H9 (cell line): ENCODE measurements at regions not wholly inside any gene's neighbourhood (a gene's known extent, or its start where the extent isn't known, plus 50 kb on each side); places are given as distances from the start of the nearest gene placed in this dataset.

ENCODE experiments used
- DNase-seq: peaks from one replicate; pipeline ENCODE4 v3.0.0-alpha.2; 2017
- H2AFZ ChIP-seq: one replicate; pipeline ENCODE4 v1.6.1; 2013; ENCODE audit warnings: mild to moderate bottlenecking, low read length, control low read depth, moderate library complexity
- H2AK5ac ChIP-seq: 2 replicates; pipeline ENCODE4 v1.6.1; 2013; ENCODE audit warnings: low read length, control low read depth, mixed read lengths; ENCODE audit not compliant: insufficient read length
- H2BK120ac ChIP-seq: one replicate; pipeline ENCODE4 v1.6.1; 2013; ENCODE audit warnings: low read depth, mild to moderate bottlenecking, low read length, control low read depth, inconsistent platforms; ENCODE audit not compliant: poor library complexity, severe bottlenecking
- H2BK12ac ChIP-seq: 2 replicates; pipeline ENCODE4 v1.6.1; 2013; ENCODE audit warnings: low read length, control low read depth, mixed read lengths, low read depth; ENCODE audit not compliant: insufficient read length
- H2BK15ac ChIP-seq: 2 replicates; pipeline ENCODE4 v1.6.1; 2013; ENCODE audit warnings: low read depth, low read length, control low read depth
- H2BK20ac ChIP-seq: one replicate; pipeline ENCODE4 v1.6.1; 2013; ENCODE audit warnings: low read depth, mild to moderate bottlenecking, low read length, control low read depth, inconsistent platforms; ENCODE audit not compliant: poor library complexity, severe bottlenecking
- H2BK5ac ChIP-seq: 2 replicates; pipeline ENCODE4 v1.6.1; 2013; ENCODE audit warnings: low read length, control low read depth, mixed read lengths; ENCODE audit not compliant: insufficient read length
- H3K14ac ChIP-seq: 2 replicates; pipeline ENCODE4 v1.6.1; 2013; ENCODE audit warnings: low read length, control low read depth; ENCODE audit not compliant: insufficient read depth
- H3K18ac ChIP-seq: 2 replicates; pipeline ENCODE4 v1.6.1; 2013; ENCODE audit warnings: low read depth, mild to moderate bottlenecking, mixed read lengths, low read length, control low read depth; ENCODE audit not compliant: insufficient read length
- H3K23ac ChIP-seq: 2 replicates; pipeline ENCODE4 v1.6.1; 2013; ENCODE audit warnings: low read length, control low read depth, mixed read lengths, low read depth; ENCODE audit not compliant: insufficient read length
- H3K23me2 ChIP-seq: 2 replicates; pipeline ENCODE4 v1.6.1; 2013; ENCODE audit warnings: low read depth, mild to moderate bottlenecking, mixed read lengths, low read length, control low read depth; ENCODE audit not compliant: insufficient read length, poor library complexity, severe bottlenecking
- H3K27ac ChIP-seq: 2 replicates; pipeline ENCODE4 v1.5.1; 2013; ENCODE audit warnings: low read length, control low read depth, mixed read lengths, low read depth; ENCODE audit not compliant: insufficient read length
- H3K27me3 ChIP-seq: 2 replicates; pipeline ENCODE4 v1.6.1; 2013; ENCODE audit warnings: low read length, control low read depth, inconsistent platforms; ENCODE audit not compliant: insufficient read depth
- H3K4ac ChIP-seq: 2 replicates; pipeline ENCODE4 v1.6.1; 2013; ENCODE audit warnings: low read depth, mild to moderate bottlenecking, control low read depth, inconsistent platforms, low read length, moderate library complexity
- H3K4me1 ChIP-seq: 2 replicates; pipeline ENCODE4 v1.6.1; 2013; ENCODE audit warnings: low read length, control low read depth, inconsistent platforms; ENCODE audit not compliant: insufficient read depth
- H3K4me2 ChIP-seq: 2 replicates; pipeline ENCODE4 v1.6.1; 2013; ENCODE audit warnings: low read length, control low read depth, mixed read lengths; ENCODE audit not compliant: insufficient read length, insufficient read depth
- H3K56ac ChIP-seq: 2 replicates; pipeline ENCODE4 v1.6.1; 2013; ENCODE audit warnings: low read depth, mild to moderate bottlenecking, mixed read lengths, low read length, control low read depth; ENCODE audit not compliant: insufficient read length
- H3K79me1 ChIP-seq: 2 replicates; pipeline ENCODE4 v1.6.1; 2013; ENCODE audit warnings: low read depth, mild to moderate bottlenecking, moderate library complexity, low read length, control low read depth, inconsistent platforms; ENCODE audit not compliant: insufficient read depth, poor library complexity, severe bottlenecking
- H3K79me2 ChIP-seq: 2 replicates; pipeline ENCODE4 v1.6.1; 2013; ENCODE audit warnings: low read length, control low read depth, inconsistent platforms; ENCODE audit not compliant: insufficient read depth
- H3K9ac ChIP-seq: 2 replicates; pipeline ENCODE4 v1.6.1; 2013; ENCODE audit warnings: low read length, control low read depth, mixed read lengths; ENCODE audit not compliant: insufficient read length; ENCODE audit errors: extremely low read depth
- H3K9me3 ChIP-seq: one replicate; pipeline ENCODE4 v1.6.1; 2013; ENCODE audit warnings: low read depth, low read length, inconsistent platforms; ENCODE audit not compliant: control insufficient read depth
- H3T11ph ChIP-seq: one replicate; pipeline ENCODE4 v1.6.1; 2013; ENCODE audit warnings: mild to moderate bottlenecking, low read length, control low read depth, inconsistent platforms
- H4K20me1 ChIP-seq: one replicate; pipeline ENCODE4 v1.6.1; 2013; ENCODE audit not compliant: control insufficient read depth, insufficient read length, insufficient read depth
- H4K5ac ChIP-seq: 2 replicates; pipeline ENCODE4 v1.6.1; 2013; ENCODE audit warnings: low read depth, mild to moderate bottlenecking, mixed read lengths, low read length, control low read depth; ENCODE audit not compliant: insufficient read length
- H4K8ac ChIP-seq: replicated peaks from 2 replicates; pipeline ENCODE4 v1.6.1; 2013; ENCODE audit warnings: low read length, control low read depth, mixed read lengths, low read depth; ENCODE audit not compliant: insufficient read length
- H4K91ac ChIP-seq: 2 replicates; pipeline ENCODE4 v1.6.1; 2013; ENCODE audit warnings: low read depth, mild to moderate bottlenecking, moderate library complexity, mixed read lengths, low read length, control low read depth; ENCODE audit not compliant: insufficient read length
- H3K27ac Mint-ChIP-seq, 3 experiments: 2 replicates in 2 of 3; 3 replicates in 1 of 3; pipeline ENCODE4 v1.8.0; 2020 to 2021; ENCODE audit warnings: mixed read lengths in 3 of 3, mild to moderate bottlenecking in 1 of 3, moderate library complexity in 1 of 3
- H3K27me3 Mint-ChIP-seq: 2 replicates; pipeline ENCODE4 v1.8.0; 2021; ENCODE audit warnings: low read depth, mild to moderate bottlenecking, moderate library complexity, mixed read lengths
- H3K36me3 Mint-ChIP-seq, 3 experiments: 2 replicates in 2 of 3; 3 replicates in 1 of 3; pipeline ENCODE4 v1.8.0; 2020 to 2021; ENCODE audit warnings: low read depth in 3 of 3, mixed read lengths in 3 of 3; ENCODE audit not compliant: insufficient read depth in 1 of 3
- H3K4me1 Mint-ChIP-seq, 2 experiments: 2 replicates each; pipeline ENCODE4 v1.8.0; 2020; ENCODE audit warnings: mixed read lengths in 2 of 2
- H3K4me3 Mint-ChIP-seq, 2 experiments: 2 replicates in 1 of 2; 3 replicates in 1 of 2; pipeline ENCODE4 v1.8.0; 2020 to 2021; ENCODE audit warnings: mild to moderate bottlenecking in 2 of 2, mixed read lengths in 2 of 2, moderate library complexity in 1 of 2
- H3K9me3 Mint-ChIP-seq, 2 experiments: 2 replicates in 1 of 2; 3 replicates in 1 of 2; pipeline ENCODE4 v1.8.0; 2020; ENCODE audit warnings: mild to moderate bottlenecking in 2 of 2, mixed read lengths in 2 of 2, moderate library complexity in 1 of 2
- CTCF ChIP-seq: fragments of 200-600 bp; sonication (generic); conservative IDR thresholded peaks from 3 replicates; pipeline ENCODE4 v1.8.0; 2021; ENCODE audit warnings: antibody characterized with exemption, mild to moderate bottlenecking
- WGBS: extraction: QIAGEN DNeasy Blood & Tissue Kit; methylation state at CpG from one replicate; pipeline ENCODE4 v1.1.7; 2013; ENCODE audit warnings: missing lambda C conversion rate, low lambda C conversion rate, mixed read lengths; ENCODE audit not compliant: insufficient read length; ENCODE audit errors: extremely low coverage; 5-methylcytosine and 5-hydroxymethylcytosine counted together

GRCh38 chr10:128927497-128928161, 539.4 kb upstream of the MGMT start:
- no peaks in the 10 kb centered on the region for H4K20me1 ChIP-seq
- H3K9me3 Mint-ChIP-seq = no peaks in the 10 kb centered on the region

More at GRCh38 chr10:128927497-128928161, 539.4 kb upstream of the MGMT start:
- Histone ChIP-seq H3K4me1 (no peaks in the 10 kb centered on the region), H3T11ph (no peak overlapping the region), H3K23me2 (no peaks in the 10 kb centered on the region), H2BK5ac (no peak overlapping the region), H2AK5ac (no peak overlapping the region), H3K4ac (no peak overlapping the region), H2BK120ac (no peak overlapping the region), H3K4me2 (no peak overlapping the region), H3K9me3 (no peaks in the 10 kb centered on the region), H2BK15ac (no peak overlapping the region), H4K8ac (no peak overlapping the region), H3K79me1 (no peaks in the 10 kb centered on the region), H3K14ac (no peak overlapping the region), H4K91ac (no peak overlapping the region), H3K18ac (no peak overlapping the region), H3K9ac (no peak overlapping the region), H3K56ac (no peak overlapping the region), H3K27ac (no peak overlapping the region), H3K79me2 (no peaks in the 10 kb centered on the region), H3K27me3 (no peaks in the 10 kb centered on the region), H3K23ac (no peak overlapping the region), H2BK20ac (no peak overlapping the region), H2BK12ac (no peak overlapping the region), H2AFZ (no peak overlapping the region), H4K5ac (no peak overlapping the region)
- no peak overlapping the region for H3K4me3 Mint-ChIP-seq
- WGBS = no CpG with 5 or more reads among the region's 20 CpGs
- peaks cover 10 to 15% of the 10 kb centered on the region in 2 experiments for H3K4me1 Mint-ChIP-seq
- H3K27ac Mint-ChIP-seq = no peak overlapping the region
- no peak for DNase-seq
- H3K27me3 Mint-ChIP-seq = no peaks in the 10 kb centered on the region; the same call in 1 of the 2 replicates
- TF ChIP-seq CTCF = no peak
- H3K36me3 Mint-ChIP-seq = no peaks in the 10 kb centered on the region; a peak in 1 of 7 replicates
